ENCODE measurements at regions not wholly inside any gene's neighbourhood (a gene's known extent, or its start where the extent isn't known, plus 50 kb on each side); places are given as distances from the start of the nearest gene placed in this dataset.

- TF ChIP-seq GATA2 (IDR thresholded peaks at IDR 0.05; ENCODE audit: low read depth, low read length) (no peak), GATA3 (IDR thresholded peaks at IDR 0.05; ENCODE audit: low read depth, low read length) (no peak)
Observed at GRCh38 chr10:10624567-10624962, 393.1 kb upstream of the CELF2 start.

All from SH-SY5Y (cell line).